HepG2 (cell line): ENCODE measurements at regions not wholly inside any gene's neighbourhood (a gene's known extent, or its start where the extent isn't known, plus 50 kb on each side); places are given as distances from the start of the nearest gene placed in this dataset.

Source experiments
- ATF2 ChIP-seq: sonication (generic); formaldehyde crosslinking; IDR thresholded peaks from 2 replicates; pipeline ENCODE4 v1.4.0; 2020; ENCODE audit warnings: missing genetic modification reagents
- ELF4 ChIP-seq: sonication (generic); formaldehyde crosslinking; IDR thresholded peaks from 2 replicates; pipeline ENCODE4 v1.5.0; 2020; ENCODE audit warnings: missing genetic modification reagents, mild to moderate bottlenecking, moderate library complexity, borderline replicate concordance
- EZH2 ChIP-seq: conservative IDR thresholded peaks from 2 replicates; pipeline ENCODE4 v1.6.1; 2012; ENCODE audit warnings: mild to moderate bottlenecking, low read depth, low read length, moderate library complexity

GRCh38 chr2:175350105-175350504 lies 168.6 kb upstream of the ATP5MC3 start:
- no peak for TF ChIP-seq EZH2
- no peak for TF ChIP-seq ELF4 (CRISPR knock-in tag)
- no peak for TF ChIP-seq ATF2
